Osteoblast (primary cell): ENCODE measurements at regions not wholly inside any gene's neighbourhood (a gene's known extent, or its start where the extent isn't known, plus 50 kb on each side); places are given as distances from the start of the nearest gene placed in this dataset.

Experiments
- DNase-seq: peaks from one replicate; pipeline ENCODE4 v3.0.0; 2011; ENCODE audit warnings: low spot score, mixed read lengths; ENCODE audit not compliant: insufficient read length; ENCODE audit errors: missing footprints
- H2AFZ ChIP-seq: 2 replicates; pipeline ENCODE4 v1.6.0; 2011; ENCODE audit warnings: mild to moderate bottlenecking, low read length
- H3K27ac ChIP-seq: 2 replicates; pipeline ENCODE4 v1.5.1; 2011; ENCODE audit warnings: mild to moderate bottlenecking, low read depth, low read length, moderate library complexity
- H3K27me3 ChIP-seq: 2 replicates; pipeline ENCODE4 v1.6.0; 2012; ENCODE audit warnings: mild to moderate bottlenecking, control low read depth, inconsistent platforms, low read length, moderate library complexity; ENCODE audit not compliant: insufficient read depth
- H3K36me3 ChIP-seq: 2 replicates; pipeline ENCODE4 v1.5.1; 2011; ENCODE audit warnings: mild to moderate bottlenecking, low read length, control low read depth, moderate library complexity; ENCODE audit not compliant: insufficient read depth
- H3K4me1 ChIP-seq: 2 replicates; pipeline ENCODE4 v1.5.1; 2011; ENCODE audit warnings: mild to moderate bottlenecking, low read length, control low read depth, moderate library complexity; ENCODE audit not compliant: insufficient read depth
- H3K4me2 ChIP-seq: 2 replicates; pipeline ENCODE4 v1.6.0; 2011; ENCODE audit warnings: mild to moderate bottlenecking, low read length; ENCODE audit not compliant: insufficient read depth
- H3K4me3 ChIP-seq: fragments of 200-600 bp; sonication (generic); 3 replicates; pipeline ENCODE4 v1.5.1; 2012; ENCODE audit warnings: mild to moderate bottlenecking, low read length, inconsistent platforms; ENCODE audit not compliant: insufficient read depth
- H3K79me2 ChIP-seq: 2 replicates; pipeline ENCODE4 v1.6.0; 2012; ENCODE audit warnings: mild to moderate bottlenecking, low read length, control low read depth, inconsistent platforms; ENCODE audit not compliant: insufficient read depth
- H3K9me3 ChIP-seq: 2 replicates; pipeline ENCODE4 v1.5.1; 2011; ENCODE audit warnings: low read depth, low read length, control low read depth
- H4K20me1 ChIP-seq: 2 replicates; pipeline ENCODE4 v1.6.0; 2012; ENCODE audit warnings: mild to moderate bottlenecking, low read length, control low read depth; ENCODE audit not compliant: insufficient read depth
- CTCF ChIP-seq: IDR thresholded peaks from 2 replicates; pipeline ENCODE4 v1.5.1; 2011; ENCODE audit warnings: mild to moderate bottlenecking, low read depth, low read length, moderate library complexity; ENCODE audit errors: extremely low read depth

GRCh38 chr2:234753701-234754100 is 198.1 kb upstream of the SH3BP4 start:
- H3K36me3 ChIP-seq: no peaks in the 10 kb centered on the region
- H3K79me2 ChIP-seq: no peaks in the 10 kb centered on the region
- TF ChIP-seq CTCF: no peak
- no peak overlapping the region for H3K27ac ChIP-seq
- H3K27me3 ChIP-seq: no peaks in the 10 kb centered on the region
- peak; percentile 48 for DNase-seq
- H3K4me2 ChIP-seq: peak overlapping the region; percentile 64
- no peak overlapping the region for H3K4me3 ChIP-seq
- H3K9me3 ChIP-seq: no peaks in the 10 kb centered on the region
- no peak overlapping the region for H2AFZ ChIP-seq
- peaks cover 5% of the 10 kb centered on the region for H3K4me1 ChIP-seq
- no peaks in the 10 kb centered on the region for H4K20me1 ChIP-seq

- Histone ChIP-seq H3K4me1 (peaks cover 5% of the 10 kb centered on the region), H4K20me1 (no peaks in the 10 kb centered on the region), H3K4me2 (peak overlapping the region; percentile 64), H3K27ac (no peak overlapping the region), H3K27me3 (no peaks in the 10 kb centered on the region), H3K79me2 (no peaks in the 10 kb centered on the region), H3K36me3 (no peaks in the 10 kb centered on the region), H3K9me3 (no peaks in the 10 kb centered on the region), H2AFZ (no peak overlapping the region), H3K4me3 (no peak overlapping the region)
- TF ChIP-seq CTCF: no peak
- DNase-seq: no peak
Observed at GRCh38 chr2:234752966-234753365, 198.9 kb upstream of the SH3BP4 start.

DNA sequence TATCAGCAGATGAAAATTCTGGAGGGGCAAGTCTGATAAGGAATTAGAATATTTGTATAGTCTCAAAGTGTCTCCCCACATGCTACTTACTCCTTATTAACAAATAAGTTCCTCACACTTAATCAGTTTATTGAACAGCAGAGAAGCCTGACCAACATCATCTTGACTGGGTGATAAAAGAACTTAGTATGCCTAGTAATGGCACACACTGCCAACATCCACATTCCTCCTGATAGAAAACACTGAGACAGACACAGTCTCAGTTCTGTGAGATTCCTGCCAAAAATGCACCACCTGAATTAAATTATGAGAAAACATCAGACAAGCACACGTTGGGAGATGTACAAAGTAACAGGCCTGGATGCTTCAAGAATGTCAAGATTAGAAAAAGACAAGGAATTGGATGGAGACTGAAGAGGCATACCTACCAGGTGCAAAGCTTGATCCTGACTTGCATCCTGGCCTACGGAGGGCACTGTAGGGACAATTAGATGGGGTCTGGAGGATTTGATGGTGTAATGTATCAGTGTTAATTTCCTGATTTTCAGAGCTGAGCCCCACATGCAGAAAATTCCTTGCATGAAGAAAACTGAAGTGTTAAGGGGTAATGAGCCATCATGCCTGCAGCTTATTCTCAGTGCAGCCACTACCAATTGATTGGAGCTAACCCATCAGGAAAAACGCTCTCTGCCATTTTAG is 200.4 kb upstream of the SH3BP4 start:
- Histone ChIP-seq H3K27ac (no peak overlapping the region), H3K27me3 (no peaks in the 10 kb centered on the region), H3K4me3 (no peak overlapping the region), H3K79me2 (no peaks in the 10 kb centered on the region), H2AFZ (no peak overlapping the region), H3K4me2 (no peak overlapping the region), H3K36me3 (no peaks in the 10 kb centered on the region), H3K9me3 (no peaks in the 10 kb centered on the region), H4K20me1 (no peaks in the 10 kb centered on the region), H3K4me1 (peaks cover 5% of the 10 kb centered on the region)
- TF ChIP-seq CTCF: no peak
- no peak for DNase-seq

- no peak for DNase-seq
- TF ChIP-seq CTCF: no peak
- no peak overlapping the region for H3K4me2 ChIP-seq
- H3K36me3 ChIP-seq: no peaks in the 10 kb centered on the region
- no peaks in the 10 kb centered on the region for H4K20me1 ChIP-seq
- no peak overlapping the region for H3K4me3 ChIP-seq
- no peak overlapping the region for H3K27ac ChIP-seq
- H3K27me3 ChIP-seq: no peaks in the 10 kb centered on the region
- H3K79me2 ChIP-seq: no peaks in the 10 kb centered on the region
- no peaks in the 10 kb centered on the region for H3K4me1 ChIP-seq
- H2AFZ ChIP-seq: no peak overlapping the region
- no peaks in the 10 kb centered on the region for H3K9me3 ChIP-seq
Observed at GRCh38 chr2:234747833-234748559, 203.8 kb upstream of the SH3BP4 start.
